GM21381 (cell line): ENCODE measurements at regions not wholly inside any gene's neighbourhood (a gene's known extent, or its start where the extent isn't known, plus 50 kb on each side); places are given as distances from the start of the nearest gene placed in this dataset.

Experiments used
- ATAC-seq: cut with Tn5 transposase; IDR thresholded peaks from one replicate; pipeline ENCODE4 v1.9.1; 2021; ENCODE audit warnings: mild to moderate bottlenecking, moderate library complexity; ENCODE audit not compliant: unreplicated experiment

GRCh38 chr5:141778683-141779082 is 96.7 kb upstream of the ARAP3 start:
- no peak for ATAC-seq

GRCh38 chr5:141778206-141778605 is 96.2 kb upstream of the ARAP3 start:
- no peak for ATAC-seq

GRCh38 chr5:141777711-141778110 is 95.7 kb upstream of the ARAP3 start:
- no peak for ATAC-seq

- no peak for ATAC-seq
Measured at GRCh38 chr5:141777130-141777529, 95.1 kb upstream of the ARAP3 start.

GRCh38 chr5:141773779-141774562 is 91.9 kb upstream of the ARAP3 start:
- ATAC-seq, result no peak

- no peak for ATAC-seq
Measured at GRCh38 chr5:141772281-141772680, 90.3 kb upstream of the ARAP3 start.

- ATAC-seq, result no peak
Measured at GRCh38 chr5:141771562-141771961, 89.5 kb upstream of the ARAP3 start.

- ATAC-seq, result no peak
Measured at GRCh38 chr5:141771031-141771430, 89.0 kb upstream of the ARAP3 start.

GRCh38 chr5:141769671-141770070 is 87.6 kb upstream of the ARAP3 start:
- no peak for ATAC-seq

GRCh38 chr5:141767671-141768070 is 85.6 kb upstream of the ARAP3 start:
- no peak for ATAC-seq

GRCh38 chr5:141765896-141766551 is 84.0 kb upstream of the ARAP3 start:
- no peak for ATAC-seq

GRCh38 chr5:141763541-141763940 is 81.5 kb upstream of the ARAP3 start:
- no peak for ATAC-seq

GRCh38 chr5:141762790-141763368 is 80.8 kb upstream of the ARAP3 start:
- ATAC-seq, result peak; percentile 48

- no peak for ATAC-seq
Measured at GRCh38 chr5:141762316-141762715, 80.3 kb upstream of the ARAP3 start.

GRCh38 chr5:141760753-141761152 is 78.7 kb upstream of the ARAP3 start:
- ATAC-seq, result no peak

GRCh38 chr5:141760193-141760592 is 78.2 kb upstream of the ARAP3 start:
- ATAC-seq, result no peak

- ATAC-seq, result no peak
Measured at GRCh38 chr5:141758310-141758998, 76.4 kb upstream of the ARAP3 start.

GRCh38 chr5:141757402-141757801 is 75.4 kb upstream of the ARAP3 start:
- no peak for ATAC-seq

- no peak for ATAC-seq
Measured at GRCh38 chr5:141756196-141756595, 74.2 kb upstream of the ARAP3 start.

GRCh38 chr5:141753971-141754713 is 72.1 kb upstream of the ARAP3 start:
- ATAC-seq, result no peak
